Left kidney (tissue), 1 donor: ENCODE measurements at regions not wholly inside any gene's neighbourhood (a gene's known extent, or its start where the extent isn't known, plus 50 kb on each side); places are given as distances from the start of the nearest gene placed in this dataset.
A peak's percentile ranks its signal among the peaks of the same experiment; 100 is the strongest.

Experiments used
- DNase-seq: peaks from one replicate; pipeline ENCODE4 v3.0.0-alpha.2; 2013

- DNase-seq, result no peak
Measured at GRCh38 chr2:898319-898718, 52.3 kb upstream of the SNTG2 start.

GRCh38 chr2:897091-897490 is 53.6 kb upstream of the SNTG2 start:
- no peak for DNase-seq

GRCh38 chr2:893311-893710 is 57.3 kb upstream of the SNTG2 start:
- DNase-seq, result no peak

GRCh38 chr2:892892-893291 is 57.8 kb upstream of the SNTG2 start:
- DNase-seq, result no peak

- no peak for DNase-seq
Measured at GRCh38 chr2:892401-892800, 58.2 kb upstream of the SNTG2 start.

GRCh38 chr2:891734-892133 is 58.9 kb upstream of the SNTG2 start:
- DNase-seq, result no peak

- no peak for DNase-seq
Measured at GRCh38 chr2:890791-891190, 59.9 kb upstream of the SNTG2 start.

GRCh38 chr2:890214-890613 is 60.4 kb upstream of the SNTG2 start:
- DNase-seq, result no peak

GRCh38 chr2:888906-889566 is 61.6 kb upstream of the SNTG2 start:
- no peak for DNase-seq

GRCh38 chr2:888211-888801 is 62.3 kb upstream of the SNTG2 start:
- no peak for DNase-seq

- peak; percentile 49 for DNase-seq
Measured at GRCh38 chr2:887639-888038, 63.0 kb upstream of the SNTG2 start.

- DNase-seq, result no peak
Measured at GRCh38 chr2:886072-887022, 64.3 kb upstream of the SNTG2 start.

GRCh38 chr2:885230-886071 is 65.2 kb upstream of the SNTG2 start:
- DNase-seq, result no peak

- peak; percentile 61 for DNase-seq
Measured at GRCh38 chr2:883803-884748, 66.6 kb upstream of the SNTG2 start.

GRCh38 chr2:883260-883802 is 67.3 kb upstream of the SNTG2 start:
- DNase-seq, result no peak

- DNase-seq, result no peak
Measured at GRCh38 chr2:881204-881918, 69.3 kb upstream of the SNTG2 start.

- no peak for DNase-seq
Measured at GRCh38 chr2:880201-880970, 70.3 kb upstream of the SNTG2 start.

GRCh38 chr2:879540-879939 is 71.1 kb upstream of the SNTG2 start:
- DNase-seq, result no peak

GRCh38 chr2:878245-878930 is 72.3 kb upstream of the SNTG2 start:
- DNase-seq, result no peak
